GM23338 (cell line): ENCODE measurements at regions not wholly inside any gene's neighbourhood (a gene's known extent, or its start where the extent isn't known, plus 50 kb on each side); places are given as distances from the start of the nearest gene placed in this dataset.

Experiments
- ATAC-seq: fragments of 200-7000 bp; cut with Tn5 transposase; 3 replicates; pipeline ENCODE4 v1.9.1; 2020
- DNase-seq: peaks from one replicate; pipeline ENCODE4 v3.0.0-alpha.2; 2015; ENCODE audit warnings: low spot score
- H2AFZ ChIP-seq: fragments of 200-600 bp; sonication (generic); 2 replicates; pipeline ENCODE4 v1.8.0; 2016; ENCODE audit warnings: antibody characterized with exemption, mild to moderate bottlenecking, moderate library complexity
- H3F3A ChIP-seq: fragments of 200-600 bp; sonication (generic); replicated peaks from 2 replicates; pipeline ENCODE4 v1.8.0; 2017; ENCODE audit warnings: antibody characterized with exemption, mixed run types, low read depth
- H3K27ac ChIP-seq: fragments of 200-600 bp; sonication (generic); 2 replicates; pipeline ENCODE4 v1.6.1; 2016; ENCODE audit warnings: low read depth
- H3K27me3 ChIP-seq: fragments of 200-600 bp; sonication (generic); 2 replicates; pipeline ENCODE4 v1.8.0; 2016; ENCODE audit warnings: mild to moderate bottlenecking, mixed run types, moderate library complexity; ENCODE audit not compliant: insufficient read depth
- H3K36me3 ChIP-seq: fragments of 200-600 bp; sonication (generic); 2 replicates; pipeline ENCODE4 v1.8.0; 2016; ENCODE audit warnings: mild to moderate bottlenecking; ENCODE audit not compliant: insufficient read depth
- H3K4me1 ChIP-seq: fragments of 200-600 bp; sonication (generic); 2 replicates; pipeline ENCODE4 v1.8.0; 2016; ENCODE audit warnings: mild to moderate bottlenecking, moderate library complexity; ENCODE audit not compliant: insufficient read depth
- H3K4me2 ChIP-seq: fragments of 200-600 bp; sonication (generic); 2 replicates; pipeline ENCODE4 v1.7.1; 2017; ENCODE audit warnings: mixed run types
- H3K4me3 ChIP-seq: fragments of 200-600 bp; sonication (generic); 2 replicates; pipeline ENCODE4 v1.6.1; 2016; ENCODE audit warnings: mixed run types
- H3K79me2 ChIP-seq: fragments of 200-600 bp; sonication (generic); replicated peaks from 2 replicates; pipeline ENCODE4 v1.8.0; 2017; ENCODE audit warnings: mild to moderate bottlenecking; ENCODE audit not compliant: insufficient read depth
- H3K9me2 ChIP-seq: fragments of 200-600 bp; sonication (generic); 2 replicates; pipeline ENCODE4 v1.8.0; 2017; ENCODE audit not compliant: insufficient read depth
- H4K20me1 ChIP-seq: fragments of 200-600 bp; sonication (generic); replicated peaks from 2 replicates; pipeline ENCODE4 v1.8.0; 2017; ENCODE audit warnings: mild to moderate bottlenecking; ENCODE audit not compliant: insufficient read depth
- H3K27ac Mint-ChIP-seq: 2 replicates; pipeline ENCODE4 v1.8.0; 2020; ENCODE audit warnings: inconsistent platforms, mild to moderate bottlenecking, moderate library complexity, mixed read lengths
- H3K27me3 Mint-ChIP-seq: 3 replicates; pipeline ENCODE4 v1.8.0; 2022; ENCODE audit warnings: low read depth, mild to moderate bottlenecking, moderate library complexity, mixed read lengths, inconsistent platforms; ENCODE audit not compliant: insufficient read depth, poor library complexity
- H3K36me3 Mint-ChIP-seq: 3 replicates; pipeline ENCODE4 v1.8.0; 2021; ENCODE audit warnings: low read depth, mild to moderate bottlenecking, inconsistent platforms, moderate library complexity, mixed read lengths
- H3K4me1 Mint-ChIP-seq: 3 replicates; pipeline ENCODE4 v1.8.0; 2020; ENCODE audit warnings: mild to moderate bottlenecking, inconsistent platforms, mixed read lengths
- H3K4me3 Mint-ChIP-seq: 3 replicates; pipeline ENCODE4 v1.8.0; 2021; ENCODE audit warnings: moderate library complexity, mild to moderate bottlenecking, inconsistent platforms, mixed read lengths
- H3K9me3 Mint-ChIP-seq: 3 replicates; pipeline ENCODE4 v1.8.0; 2020; ENCODE audit warnings: moderate library complexity, mild to moderate bottlenecking, inconsistent platforms, mixed read lengths
- CREB1 ChIP-seq: fragments of 250-450 bp; sonication (Bioruptor Pico); IDR thresholded peaks from 2 replicates; pipeline ENCODE4 v1.5.0; 2020; ENCODE audit warnings: low read depth, mild to moderate bottlenecking, moderate library complexity
- CTCF ChIP-seq, 2 experiments: fragments of 200-600 bp in 1 of 2; sonication (generic) in 1 of 2; conservative IDR thresholded peaks; 2 replicates each; pipeline versions ENCODE4 v1.5.1 to v1.6.1; 2016 to 2017; ENCODE audit warnings: antibody characterized with exemption in 2 of 2, low read depth in 2 of 2, mild to moderate bottlenecking in 2 of 2, moderate library complexity in 1 of 2
- ETS1 ChIP-seq: IDR thresholded peaks from 2 replicates; pipeline ENCODE4 v1.6.1; 2016; ENCODE audit warnings: antibody characterized with exemption
- EZH2 ChIP-seq: fragments of 200-600 bp; sonication (generic); IDR thresholded peaks from one replicate; pipeline ENCODE4 v1.8.0; 2017; ENCODE audit warnings: antibody characterized with exemption, mild to moderate bottlenecking, low read depth; ENCODE audit not compliant: unreplicated experiment
- EZH2phosphoT487 ChIP-seq: fragments of 200-600 bp; sonication (generic); IDR thresholded peaks from one replicate; pipeline ENCODE4 v1.8.1; 2018; ENCODE audit warnings: antibody characterized with exemption; ENCODE audit not compliant: unreplicated experiment
- JUNB ChIP-seq: IDR thresholded peaks from one replicate; pipeline ENCODE4 v1.6.1; 2016; ENCODE audit warnings: antibody characterized with exemption; ENCODE audit not compliant: unreplicated experiment
- NANOG ChIP-seq: IDR thresholded peaks from 2 replicates; pipeline ENCODE4 v1.6.1; 2016; ENCODE audit warnings: antibody characterized with exemption, borderline replicate concordance
- POLR2AphosphoS5 ChIP-seq: IDR thresholded peaks from 2 replicates; pipeline ENCODE4 v1.6.1; 2016; ENCODE audit warnings: antibody characterized with exemption, low read depth
- REST ChIP-seq: IDR thresholded peaks from one replicate; pipeline ENCODE4 v1.6.1; 2018; ENCODE audit warnings: antibody characterized with exemption; ENCODE audit not compliant: unreplicated experiment
- STAT1 ChIP-seq: IDR thresholded peaks from one replicate; pipeline ENCODE4 v1.6.1; 2016; ENCODE audit warnings: antibody characterized with exemption; ENCODE audit not compliant: unreplicated experiment
- ZNF114 ChIP-seq: fragments of 250-450 bp; sonication (Bioruptor Pico); IDR thresholded peaks from 2 replicates; pipeline ENCODE4 v1.5.0; 2020; ENCODE audit warnings: mild to moderate bottlenecking, moderate library complexity
- ZNF331 ChIP-seq: fragments of 250-450 bp; sonication (Bioruptor Pico); IDR thresholded peaks from 2 replicates; pipeline ENCODE4 v1.5.0; 2020; ENCODE audit warnings: low read depth, mild to moderate bottlenecking, moderate library complexity
- TF ChIP-seq, protein P1 (sequence below): fragments of 250-450 bp; sonication (Bioruptor Pico); IDR thresholded peaks from 2 replicates; pipeline ENCODE4 v1.5.0; 2020; ENCODE audit warnings: mild to moderate bottlenecking, moderate library complexity

DNA sequence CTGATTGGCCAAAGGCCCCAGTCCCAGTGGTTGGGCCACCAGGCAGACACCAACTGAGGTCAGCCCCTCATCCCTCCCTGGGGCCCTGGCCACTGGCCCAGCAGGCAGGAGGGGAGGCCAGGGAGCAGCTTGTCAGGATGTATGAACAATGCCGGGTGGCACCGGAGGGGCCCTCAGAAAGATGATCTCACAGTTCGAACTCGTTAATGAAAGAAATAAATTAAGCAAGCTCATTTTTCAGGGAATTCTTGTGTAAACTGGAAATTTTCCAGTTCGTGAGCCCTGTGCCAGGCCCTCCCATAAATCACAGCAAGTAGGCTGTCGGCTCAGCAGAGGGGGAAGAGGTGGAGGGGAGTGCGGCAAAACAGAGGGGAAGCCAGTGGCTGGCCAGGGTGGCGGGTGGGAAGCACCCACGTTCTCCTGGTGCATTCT is 177.0 kb upstream of the VASH1 start:
- H3K27ac ChIP-seq = no peak overlapping the region
- no peaks in the 10 kb centered on the region for H3K4me1 Mint-ChIP-seq
- no peaks in the 10 kb centered on the region for H3F3A ChIP-seq
- DNase-seq = no peak
- H2AFZ ChIP-seq = no peak overlapping the region
- ATAC-seq = no peak
- H4K20me1 ChIP-seq = no peaks in the 10 kb centered on the region
- H3K4me3 Mint-ChIP-seq = no peak overlapping the region
- TF ChIP-seq, protein P1, sequence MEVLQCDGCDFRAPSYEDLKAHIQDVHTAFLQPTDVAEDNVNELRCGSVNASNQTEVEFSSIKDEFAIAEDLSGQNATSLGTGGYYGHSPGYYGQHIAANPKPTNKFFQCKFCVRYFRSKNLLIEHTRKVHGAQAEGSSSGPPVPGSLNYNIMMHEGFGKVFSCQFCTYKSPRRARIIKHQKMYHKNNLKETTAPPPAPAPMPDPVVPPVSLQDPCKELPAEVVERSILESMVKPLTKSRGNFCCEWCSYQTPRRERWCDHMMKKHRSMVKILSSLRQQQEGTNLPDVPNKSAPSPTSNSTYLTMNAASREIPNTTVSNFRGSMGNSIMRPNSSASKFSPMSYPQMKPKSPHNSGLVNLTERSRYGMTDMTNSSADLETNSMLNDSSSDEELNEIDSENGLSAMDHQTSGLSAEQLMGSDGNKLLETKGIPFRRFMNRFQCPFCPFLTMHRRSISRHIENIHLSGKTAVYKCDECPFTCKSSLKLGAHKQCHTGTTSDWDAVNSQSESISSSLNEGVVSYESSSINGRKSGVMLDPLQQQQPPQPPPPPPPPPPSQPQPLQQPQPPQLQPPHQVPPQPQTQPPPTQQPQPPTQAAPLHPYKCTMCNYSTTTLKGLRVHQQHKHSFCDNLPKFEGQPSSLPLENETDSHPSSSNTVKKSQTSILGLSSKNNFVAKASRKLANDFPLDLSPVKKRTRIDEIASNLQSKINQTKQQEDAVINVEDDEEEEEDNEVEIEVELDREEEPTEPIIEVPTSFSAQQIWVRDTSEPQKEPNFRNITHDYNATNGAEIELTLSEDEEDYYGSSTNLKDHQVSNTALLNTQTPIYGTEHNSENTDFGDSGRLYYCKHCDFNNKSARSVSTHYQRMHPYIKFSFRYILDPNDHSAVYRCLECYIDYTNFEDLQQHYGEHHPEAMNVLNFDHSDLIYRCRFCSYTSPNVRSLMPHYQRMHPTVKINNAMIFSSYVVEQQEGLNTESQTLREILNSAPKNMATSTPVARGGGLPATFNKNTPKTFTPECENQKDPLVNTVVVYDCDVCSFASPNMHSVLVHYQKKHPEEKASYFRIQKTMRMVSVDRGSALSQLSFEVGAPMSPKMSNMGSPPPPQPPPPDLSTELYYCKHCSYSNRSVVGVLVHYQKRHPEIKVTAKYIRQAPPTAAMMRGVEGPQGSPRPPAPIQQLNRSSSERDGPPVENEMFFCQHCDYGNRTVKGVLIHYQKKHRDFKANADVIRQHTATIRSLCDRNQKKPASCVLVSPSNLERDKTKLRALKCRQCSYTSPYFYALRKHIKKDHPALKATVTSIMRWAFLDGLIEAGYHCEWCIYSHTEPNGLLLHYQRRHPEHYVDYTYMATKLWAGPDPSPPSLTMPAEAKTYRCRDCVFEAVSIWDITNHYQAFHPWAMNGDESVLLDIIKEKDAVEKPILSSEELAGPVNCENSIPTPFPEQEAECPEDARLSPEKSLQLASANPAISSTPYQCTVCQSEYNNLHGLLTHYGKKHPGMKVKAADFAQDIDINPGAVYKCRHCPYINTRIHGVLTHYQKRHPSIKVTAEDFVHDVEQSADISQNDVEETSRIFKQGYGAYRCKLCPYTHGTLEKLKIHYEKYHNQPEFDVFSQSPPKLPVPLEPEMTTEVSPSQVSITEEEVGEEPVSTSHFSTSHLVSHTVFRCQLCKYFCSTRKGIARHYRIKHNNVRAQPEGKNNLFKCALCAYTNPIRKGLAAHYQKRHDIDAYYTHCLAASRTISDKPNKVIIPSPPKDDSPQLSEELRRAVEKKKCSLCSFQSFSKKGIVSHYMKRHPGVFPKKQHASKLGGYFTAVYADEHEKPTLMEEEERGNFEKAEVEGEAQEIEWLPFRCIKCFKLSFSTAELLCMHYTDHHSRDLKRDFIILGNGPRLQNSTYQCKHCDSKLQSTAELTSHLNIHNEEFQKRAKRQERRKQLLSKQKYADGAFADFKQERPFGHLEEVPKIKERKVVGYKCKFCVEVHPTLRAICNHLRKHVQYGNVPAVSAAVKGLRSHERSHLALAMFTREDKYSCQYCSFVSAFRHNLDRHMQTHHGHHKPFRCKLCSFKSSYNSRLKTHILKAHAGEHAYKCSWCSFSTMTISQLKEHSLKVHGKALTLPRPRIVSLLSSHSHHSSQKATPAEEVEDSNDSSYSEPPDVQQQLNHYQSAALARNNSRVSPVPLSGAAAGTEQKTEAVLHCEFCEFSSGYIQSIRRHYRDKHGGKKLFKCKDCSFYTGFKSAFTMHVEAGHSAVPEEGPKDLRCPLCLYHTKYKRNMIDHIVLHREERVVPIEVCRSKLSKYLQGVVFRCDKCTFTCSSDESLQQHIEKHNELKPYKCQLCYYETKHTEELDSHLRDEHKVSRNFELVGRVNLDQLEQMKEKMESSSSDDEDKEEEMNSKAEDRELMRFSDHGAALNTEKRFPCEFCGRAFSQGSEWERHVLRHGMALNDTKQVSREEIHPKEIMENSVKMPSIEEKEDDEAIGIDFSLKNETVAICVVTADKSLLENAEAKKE (CRISPR knock-in tag) = no peak
- TF ChIP-seq STAT1 (no peak), ZNF114 (no peak), JUNB (no peak), REST (no peak), NANOG (no peak), CTCF (conservative IDR thresholded peaks at IDR 0.05; ENCODE audit: low read depth in 2 of 2) (no peak), EZH2 (no peak), ZNF331 (CRISPR knock-in tag) (no peak), POLR2AphosphoS5 (no peak), ETS1 (no peak), EZH2phosphoT487 (no peak), CREB1 (CRISPR knock-in tag) (no peak)
- no peak overlapping the region for H3K27ac Mint-ChIP-seq
- H3K4me3 ChIP-seq = no peak overlapping the region
- H3K36me3 Mint-ChIP-seq = no peaks in the 10 kb centered on the region
- no peaks in the 10 kb centered on the region for H3K27me3 ChIP-seq
- H3K4me2 ChIP-seq = no peak overlapping the region
- no peaks in the 10 kb centered on the region for H3K4me1 ChIP-seq
- H3K79me2 ChIP-seq = no peaks in the 10 kb centered on the region
- peaks cover 8% of the 10 kb centered on the region; the same call in 2 of the 3 replicates for H3K9me3 Mint-ChIP-seq
- peaks cover 6% of the 10 kb centered on the region for H3K27me3 Mint-ChIP-seq
- H3K36me3 ChIP-seq = no peaks in the 10 kb centered on the region
- no peaks in the 10 kb centered on the region for H3K9me2 ChIP-seq
